GM21723 (cell line): ENCODE measurements at regions not wholly inside any gene's neighbourhood (a gene's known extent, or its start where the extent isn't known, plus 50 kb on each side); places are given as distances from the start of the nearest gene placed in this dataset.

ENCODE experiments used
- ATAC-seq: cut with Tn5 transposase; IDR thresholded peaks from one replicate; pipeline ENCODE4 v1.9.1; 2021; ENCODE audit warnings: mild to moderate bottlenecking, moderate library complexity; ENCODE audit not compliant: unreplicated experiment

DNA sequence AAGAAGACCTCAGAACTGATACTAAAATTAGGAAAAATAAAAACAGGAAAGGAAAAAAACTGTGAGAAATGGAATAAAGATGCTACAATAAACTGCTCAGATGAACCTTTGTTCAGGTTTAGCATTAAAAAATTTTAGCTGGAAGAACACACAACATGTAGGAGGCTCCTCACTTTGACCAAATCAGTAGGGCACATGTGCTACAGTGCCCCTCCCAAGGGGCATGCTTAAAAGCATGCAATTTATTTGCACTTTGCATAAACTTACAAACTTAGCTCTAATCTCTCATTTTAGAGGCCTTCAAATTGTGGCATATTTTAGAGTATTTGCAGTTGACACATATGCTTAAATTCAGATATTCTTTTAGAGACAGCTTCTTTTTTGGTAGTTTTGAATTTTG is 570.2 kb downstream of the UTRN start:
- no peak for ATAC-seq

DNA sequence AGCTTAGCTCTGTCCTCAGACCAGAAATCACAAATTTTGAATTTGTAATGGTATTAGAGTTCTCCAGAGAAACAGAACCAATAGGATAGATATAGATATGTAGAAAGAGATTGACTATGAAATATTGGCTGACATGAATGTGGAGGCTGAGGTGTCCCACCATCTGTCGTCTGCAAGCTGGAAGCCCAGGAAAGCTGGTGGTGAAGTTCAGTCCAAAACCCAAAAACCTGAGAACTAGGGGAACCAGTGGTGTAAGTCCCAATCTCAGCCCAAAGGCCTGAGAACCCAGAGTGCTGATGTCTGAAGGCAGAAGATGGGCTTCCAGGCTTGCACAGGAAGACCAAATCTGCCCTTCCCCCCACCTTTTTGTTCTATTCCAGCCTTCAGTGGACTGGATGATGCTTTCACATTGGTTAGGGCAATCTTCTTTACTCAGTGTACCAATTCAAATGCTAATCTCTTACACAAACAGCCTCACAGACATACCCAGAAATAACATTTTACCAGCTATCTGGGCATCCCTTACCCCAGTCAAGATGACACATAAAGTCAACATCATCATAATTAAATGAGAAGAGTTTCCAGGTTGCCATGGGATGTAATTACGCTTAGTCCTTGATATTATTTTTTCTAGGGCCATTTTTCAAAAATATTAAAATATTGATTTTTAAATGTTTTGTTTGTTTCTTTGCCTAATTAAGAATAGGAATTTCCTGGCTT is 570.8 kb downstream of the UTRN start:
- ATAC-seq = no peak

DNA sequence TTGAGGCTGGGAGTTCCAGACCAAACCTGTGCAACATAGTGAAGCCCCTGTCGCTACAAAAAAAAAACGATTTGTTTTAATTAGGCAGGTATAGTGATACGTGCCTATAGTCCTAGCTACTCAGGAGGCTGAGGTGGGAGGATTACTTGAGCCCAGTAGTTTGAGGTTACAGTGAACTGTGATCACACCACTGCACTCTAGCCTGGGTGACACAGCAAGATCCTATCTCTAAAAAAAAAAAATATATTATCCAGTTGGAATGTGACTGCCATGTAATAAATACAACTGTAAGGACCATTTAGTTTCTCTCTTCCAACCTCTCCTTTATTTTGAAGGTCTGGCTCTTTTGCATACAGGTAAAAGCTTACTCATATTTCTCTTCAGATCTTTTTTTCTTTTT is 571.5 kb downstream of the UTRN start:
- no peak for ATAC-seq

DNA sequence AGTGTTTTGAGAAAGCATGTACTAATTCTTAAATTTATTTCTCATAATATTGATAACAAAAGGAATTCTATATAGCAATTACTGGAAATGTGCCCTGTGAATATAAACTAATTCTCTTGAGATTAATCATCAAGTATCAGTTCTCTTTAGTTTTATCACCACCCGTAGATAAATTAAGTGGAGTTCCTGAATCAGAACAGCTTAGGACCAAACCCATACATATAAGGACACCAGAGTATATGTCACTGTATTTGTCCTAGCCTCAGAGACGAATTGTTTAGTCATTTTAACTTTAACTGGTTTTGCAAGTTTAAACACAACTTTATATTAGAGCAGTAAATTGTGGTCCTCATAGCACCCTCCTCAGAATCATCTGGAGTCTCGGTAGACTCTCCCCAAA is 572.0 kb downstream of the UTRN start:
- no peak for ATAC-seq

DNA sequence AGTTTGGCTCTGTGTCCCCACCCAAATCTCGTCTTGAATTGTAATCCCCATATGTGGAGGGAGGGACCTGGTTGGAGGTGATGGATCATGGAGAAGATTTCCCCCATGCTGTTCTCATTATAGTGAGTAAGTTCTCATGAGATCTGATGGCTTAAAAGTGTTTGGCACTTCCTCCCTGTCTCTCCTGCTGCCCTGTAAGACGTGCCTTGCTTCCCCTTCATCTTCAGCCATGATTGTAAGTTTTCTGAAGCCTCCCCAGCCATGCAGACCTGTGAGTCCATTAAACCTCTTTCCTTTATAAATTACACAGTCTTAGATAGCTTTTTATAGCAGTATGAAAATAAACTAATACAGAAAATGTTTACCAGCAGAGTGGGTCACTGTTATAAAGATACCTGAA is 577.6 kb downstream of the UTRN start:
- ATAC-seq = no peak

DNA sequence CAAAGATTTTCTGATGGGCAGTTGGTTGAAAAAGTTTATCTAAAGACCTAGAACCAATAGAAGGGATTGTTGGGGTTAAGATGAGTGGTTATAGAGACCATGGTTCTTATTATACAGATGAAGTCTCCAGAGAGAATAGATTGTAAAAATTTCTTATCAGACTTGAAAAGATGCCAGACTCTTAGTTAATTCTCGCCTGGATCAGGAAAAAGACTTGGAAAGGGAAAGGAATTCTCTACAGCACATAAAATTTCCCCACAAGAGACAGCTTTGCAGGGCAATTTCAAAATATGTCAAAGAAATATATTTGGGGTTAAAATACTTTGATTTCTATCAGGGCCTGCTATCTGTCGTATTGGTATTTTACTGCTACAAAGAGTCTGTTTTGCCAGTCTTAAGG is 582.6 kb downstream of the UTRN start:
- no peak for ATAC-seq

DNA sequence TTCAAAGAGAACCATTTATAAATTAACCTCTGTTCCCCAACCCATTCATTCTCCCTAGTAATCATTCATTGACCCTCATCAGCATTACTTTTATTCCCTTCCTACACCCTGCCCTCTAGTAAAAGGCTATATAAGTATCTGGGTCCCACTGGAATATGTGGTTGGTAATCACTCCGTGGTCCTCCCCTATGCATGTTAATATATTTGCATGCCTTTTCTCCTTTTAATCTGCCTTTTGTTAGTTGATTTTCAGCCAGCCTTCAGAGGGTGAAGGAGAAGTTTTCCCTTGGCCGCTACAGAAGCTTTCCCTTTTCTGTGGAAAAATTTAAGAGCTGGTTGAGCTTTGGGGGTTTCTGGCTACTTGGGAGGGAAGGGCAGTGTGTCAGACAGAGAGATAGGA is 585.6 kb downstream of the UTRN start:
- no peak for ATAC-seq

DNA sequence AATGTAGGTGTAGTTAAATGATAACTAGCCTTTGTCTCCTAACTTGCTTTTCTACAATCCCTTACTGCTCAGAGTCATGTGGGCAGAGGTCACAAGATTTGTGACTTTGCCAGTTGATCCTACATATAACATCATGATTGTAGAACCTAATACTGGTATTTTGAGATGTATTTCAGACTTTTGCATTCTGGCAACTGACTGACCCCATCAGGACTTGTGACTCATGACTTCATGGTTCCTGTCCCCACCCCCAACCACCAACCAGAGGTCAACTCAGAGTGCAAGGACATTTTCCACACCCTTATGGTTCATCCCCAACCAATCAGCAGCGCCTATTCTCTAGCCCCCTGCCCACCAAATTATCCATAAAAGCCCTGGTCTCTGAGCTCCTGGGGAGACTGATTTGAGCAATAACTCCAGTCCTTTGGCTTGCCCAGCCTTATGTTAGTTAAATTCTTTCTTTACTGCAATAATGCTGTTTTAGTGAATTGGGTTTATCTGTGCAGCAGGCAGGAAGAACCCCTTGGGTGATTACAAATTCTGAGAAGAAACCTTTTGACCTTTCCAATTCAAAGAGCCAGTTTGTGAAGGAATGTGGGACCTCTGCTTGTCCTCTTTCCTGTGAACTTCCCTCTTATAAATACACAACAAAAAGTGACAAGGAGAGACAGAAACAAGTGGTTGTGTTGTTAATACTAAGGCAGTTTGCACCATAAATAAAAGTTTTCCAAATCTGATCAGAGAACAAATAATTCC is 588.7 kb downstream of the UTRN start:
- no peak for ATAC-seq

DNA sequence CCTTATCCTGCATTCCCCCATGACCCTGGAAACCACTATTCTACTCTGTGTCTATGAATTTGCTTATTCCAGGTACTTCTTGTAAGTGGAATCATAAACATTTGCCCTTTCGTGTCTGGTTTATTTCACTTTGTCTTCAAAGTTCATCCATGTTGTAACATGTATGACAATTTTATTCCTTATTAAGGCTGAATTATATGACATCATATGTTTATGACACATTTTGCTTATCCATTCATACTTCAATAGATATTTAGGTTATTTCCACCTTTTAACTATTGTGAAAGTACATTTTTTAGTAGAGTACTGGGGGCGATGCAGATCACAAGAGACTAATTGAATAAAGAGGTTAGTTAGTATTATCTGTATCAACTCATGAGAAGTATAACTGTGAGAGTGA is 591.6 kb downstream of the UTRN start:
- no peak for ATAC-seq

DNA sequence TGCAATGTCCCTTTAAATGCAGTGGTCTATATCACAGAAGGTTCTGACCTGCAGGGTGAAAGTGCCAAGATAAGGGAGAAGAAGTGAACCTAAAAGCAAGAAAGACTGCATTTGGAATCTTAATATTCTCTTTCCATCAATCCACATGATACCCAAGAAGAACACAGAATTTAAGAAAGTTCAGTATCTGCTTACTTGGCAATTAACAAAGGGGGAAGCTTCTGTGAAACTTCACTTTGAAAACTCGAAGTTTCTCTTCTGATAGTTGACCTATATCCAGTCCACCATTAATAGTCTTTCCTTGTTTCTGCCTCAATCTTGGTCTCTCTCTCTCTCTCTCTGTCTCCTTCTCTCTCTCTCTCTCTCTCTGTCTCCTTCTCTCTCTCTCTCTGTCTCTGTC is 592.0 kb downstream of the UTRN start:
- ATAC-seq = no peak

DNA sequence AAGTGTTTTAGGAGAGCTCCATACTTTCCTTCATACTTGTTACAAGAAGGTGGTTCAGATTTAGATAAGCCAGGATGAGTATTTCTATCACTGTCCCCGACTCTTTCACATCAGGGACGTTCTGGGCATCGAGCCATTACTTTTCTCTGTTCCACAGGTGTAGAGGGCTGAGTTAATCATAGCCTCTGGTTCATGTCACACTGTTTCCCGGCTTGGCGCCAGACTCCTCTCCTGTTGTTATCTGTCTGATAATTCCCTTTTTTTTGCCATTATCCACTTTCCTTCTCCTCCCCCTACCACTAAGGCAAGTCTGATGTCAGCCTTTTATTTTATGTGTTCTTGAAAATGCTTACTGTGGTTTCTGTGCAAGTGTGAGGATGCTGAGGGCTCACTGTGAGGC is 593.4 kb downstream of the UTRN start:
- ATAC-seq = no peak

DNA sequence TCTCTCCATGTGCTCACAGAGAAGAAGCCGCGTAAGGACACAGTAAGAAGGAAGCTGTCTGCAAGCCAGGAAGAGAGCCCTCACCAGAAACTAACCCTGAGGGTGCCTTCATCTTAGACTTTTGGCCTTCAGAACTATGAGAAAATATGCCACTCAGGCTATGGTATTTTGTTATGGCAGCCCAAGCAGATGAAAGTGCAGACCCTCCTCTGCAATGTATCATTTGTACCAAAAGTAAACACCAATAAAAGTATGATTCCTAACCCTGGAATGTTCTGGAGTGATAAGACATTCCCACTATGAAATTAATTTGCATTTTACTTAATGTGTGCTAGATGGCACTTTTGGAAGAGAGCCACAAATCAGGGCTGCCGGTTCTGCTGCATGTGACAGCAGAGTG is 594.3 kb downstream of the UTRN start:
- no peak for ATAC-seq

DNA sequence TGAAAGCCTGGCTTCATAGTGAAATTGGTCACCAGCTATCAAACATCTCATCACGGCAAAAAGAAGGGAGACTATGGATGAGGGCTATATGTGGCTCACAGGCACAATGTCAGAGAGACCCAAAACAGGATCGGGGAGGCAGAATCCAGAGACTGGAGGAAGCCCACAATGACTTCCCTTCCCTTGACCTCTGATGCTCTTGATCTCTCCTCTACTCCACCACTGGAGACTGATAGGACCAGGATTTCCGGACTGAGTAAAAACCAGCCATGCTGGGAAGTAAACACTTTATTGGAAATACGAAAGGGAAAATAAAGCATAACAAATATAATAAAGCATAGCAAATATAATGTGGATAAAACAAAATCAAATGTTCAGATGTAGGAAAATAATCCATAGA is 597.3 kb downstream of the UTRN start:
- no peak for ATAC-seq

DNA sequence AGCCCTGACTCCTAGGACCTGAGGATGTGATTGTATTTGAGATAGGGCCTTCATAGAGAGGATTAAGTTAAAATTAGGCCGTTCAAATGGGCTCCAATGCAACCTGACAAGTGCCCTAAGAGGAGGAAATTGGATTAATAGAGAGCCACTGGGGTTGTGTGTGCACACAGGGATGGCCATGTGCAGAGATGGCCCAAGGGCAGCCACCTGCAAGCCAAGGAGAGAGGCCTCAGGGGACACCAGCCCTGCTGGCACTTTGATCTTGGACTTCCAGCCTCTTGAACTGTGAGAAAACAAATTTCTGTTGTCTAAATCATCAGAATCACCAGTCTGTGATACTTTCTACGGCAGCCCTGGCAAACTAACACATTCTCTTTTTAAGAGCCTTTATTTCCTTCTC is 598.8 kb downstream of the UTRN start:
- no peak for ATAC-seq

DNA sequence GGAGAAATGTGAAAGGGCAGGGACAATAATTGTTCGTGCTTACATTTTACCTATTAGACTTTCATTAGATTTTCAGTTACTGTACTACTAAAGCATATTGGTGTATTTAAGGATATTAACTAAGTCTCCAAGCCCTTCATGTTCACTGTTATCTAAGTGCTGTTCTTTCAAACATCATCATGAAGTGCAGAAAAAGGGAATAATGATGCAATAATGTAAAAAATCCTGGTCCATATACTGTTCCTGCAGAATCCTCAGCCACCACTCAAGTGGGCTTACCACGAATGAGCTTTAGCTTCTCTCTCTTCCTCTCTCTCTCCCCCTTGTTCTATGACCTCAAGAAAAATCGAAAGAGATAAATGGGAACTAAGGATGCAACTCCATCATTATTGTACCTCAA is 600.7 kb downstream of the UTRN start:
- no peak for ATAC-seq

DNA sequence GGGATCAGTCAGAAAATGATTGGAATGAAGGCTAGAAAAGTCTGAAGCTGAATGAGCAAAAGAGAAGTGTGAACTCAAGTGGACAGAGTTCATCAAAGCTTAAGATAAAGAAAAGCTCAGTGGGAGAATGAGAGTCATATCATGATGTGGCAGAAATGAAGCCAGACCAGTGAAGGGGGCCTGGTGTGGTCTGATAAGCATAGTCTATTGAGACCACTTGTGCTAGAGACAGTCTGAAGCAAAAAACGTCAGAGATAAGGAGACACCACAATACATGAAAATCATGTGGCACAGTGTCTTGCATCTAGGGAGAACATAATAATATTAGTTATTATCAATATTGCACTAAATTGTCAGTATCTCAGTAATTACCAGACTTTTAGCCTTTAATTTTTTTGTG is 601.5 kb downstream of the UTRN start:
- ATAC-seq = no peak

DNA sequence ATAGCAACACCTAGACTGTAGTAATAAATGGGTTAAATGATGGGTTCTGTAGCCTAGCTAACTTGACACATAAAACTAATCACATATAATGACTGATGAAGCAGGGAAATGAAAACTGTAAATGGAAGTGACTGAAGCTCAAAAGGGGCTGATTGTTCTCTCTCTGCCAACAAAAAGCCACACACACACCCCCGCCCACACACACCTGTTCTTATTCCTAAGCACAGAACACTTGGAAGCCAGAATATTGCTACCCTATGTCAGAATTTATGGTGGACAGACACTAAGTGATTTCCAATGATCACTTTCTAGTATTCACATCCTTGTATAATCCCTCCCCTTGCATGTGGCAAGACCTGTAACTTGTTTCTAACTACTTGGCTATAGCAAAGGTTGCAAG is 603.5 kb downstream of the UTRN start:
- ATAC-seq = no peak

DNA sequence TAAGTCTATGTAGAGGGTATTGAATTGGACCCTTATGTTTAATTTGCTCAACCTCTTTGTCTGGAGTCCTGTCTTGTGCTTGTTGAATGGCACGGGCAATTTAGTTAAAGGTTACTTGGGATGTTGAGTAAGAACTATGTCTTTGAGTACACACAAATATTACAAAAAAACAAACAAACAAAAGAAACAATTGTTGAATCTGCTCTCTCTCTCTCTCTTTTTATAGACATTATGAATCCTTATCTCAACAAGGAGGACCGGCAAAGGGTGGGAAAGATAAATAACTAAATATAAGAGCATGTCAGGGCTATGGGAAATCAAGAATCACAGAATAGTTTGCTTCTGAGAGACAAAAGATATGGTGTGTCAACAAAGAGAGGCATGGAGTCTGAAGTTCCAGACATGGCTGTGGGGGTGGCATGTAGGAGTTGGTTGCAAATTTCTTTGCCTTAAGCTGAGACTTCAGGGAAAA is 608.6 kb downstream of the UTRN start:
- ATAC-seq = no peak

DNA sequence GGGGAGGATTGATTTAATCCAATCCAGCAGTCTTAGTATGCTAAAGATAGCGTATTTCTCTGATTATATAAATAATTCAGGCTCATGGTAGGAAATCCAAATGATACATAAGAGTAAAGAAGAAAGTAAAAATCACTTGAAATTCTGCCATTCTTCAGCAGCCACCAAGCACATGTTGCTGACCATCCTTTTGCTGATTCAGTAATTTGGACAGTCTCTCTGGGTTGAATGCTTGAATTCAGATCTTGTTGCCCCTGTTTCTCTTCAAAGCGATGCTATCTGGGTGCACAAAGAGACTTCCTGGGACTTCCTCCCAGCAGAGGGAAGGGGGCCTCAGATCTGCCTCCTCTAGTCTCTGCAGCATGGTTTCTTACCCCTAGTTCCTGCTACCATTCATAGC is 609.1 kb downstream of the UTRN start:
- ATAC-seq = no peak

DNA sequence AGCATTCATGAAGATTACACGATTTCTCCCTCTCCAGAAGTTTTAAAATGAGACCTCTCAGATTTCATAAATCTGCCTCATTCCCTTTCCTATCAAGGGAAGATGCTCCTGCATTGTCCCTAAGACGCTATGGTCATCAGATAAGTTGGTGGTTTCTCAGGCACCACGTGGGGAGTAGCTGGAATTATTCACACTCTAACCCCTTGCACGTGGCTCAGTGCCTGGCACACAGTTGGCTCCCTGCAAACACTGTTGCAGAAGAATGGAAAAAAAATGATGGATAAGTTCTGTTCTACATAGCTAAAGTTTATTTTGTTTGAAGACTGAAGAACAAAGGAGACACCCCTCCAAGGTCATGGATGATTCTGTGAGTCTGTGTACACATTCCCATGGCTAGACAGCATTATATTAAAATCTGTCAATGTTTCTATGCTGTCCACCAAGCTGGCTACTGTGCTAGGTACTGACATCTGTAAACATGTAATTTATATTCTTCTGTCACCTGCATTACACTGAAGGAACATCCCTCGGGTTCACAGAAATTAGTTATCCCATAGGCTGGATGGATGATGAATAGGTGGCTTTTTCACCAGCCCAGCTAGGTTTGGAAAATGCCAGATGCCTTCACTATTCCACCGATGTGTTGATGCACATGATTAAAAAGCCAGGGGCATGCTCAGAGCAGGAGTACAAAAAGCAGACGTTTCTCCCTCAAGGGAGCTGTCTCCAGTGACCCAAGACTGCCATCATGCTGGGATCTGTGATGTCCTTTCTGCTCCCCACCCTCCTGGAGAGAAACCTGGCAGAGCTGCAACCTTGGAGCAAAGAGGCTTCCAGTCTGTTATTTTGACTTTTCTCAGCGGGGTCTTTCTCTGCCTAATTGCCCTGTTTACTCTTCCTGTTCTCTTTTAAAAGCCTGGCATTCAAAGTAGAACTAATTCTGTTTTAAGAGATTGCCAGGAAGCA is 610.5 kb downstream of the UTRN start:
- ATAC-seq = no peak

DNA sequence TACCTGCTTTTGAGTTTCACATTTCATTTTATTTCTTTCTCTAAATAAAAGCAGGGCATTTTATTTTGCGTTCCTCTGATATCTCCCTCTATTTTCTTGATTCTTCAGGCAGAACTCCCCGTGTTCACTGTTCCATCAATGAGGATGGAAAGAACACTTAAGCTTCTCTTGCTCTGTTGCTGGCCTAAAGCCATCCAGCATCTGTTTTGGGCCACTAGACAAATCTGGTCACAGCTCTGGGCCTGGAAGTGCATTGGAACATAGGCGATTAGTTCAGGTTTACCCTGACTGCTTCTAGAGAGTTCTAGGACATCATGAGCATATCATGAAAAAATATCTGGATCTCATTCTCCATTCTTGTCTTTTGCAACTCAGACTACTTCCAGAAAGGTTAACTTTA is 611.2 kb downstream of the UTRN start:
- ATAC-seq = no peak

DNA sequence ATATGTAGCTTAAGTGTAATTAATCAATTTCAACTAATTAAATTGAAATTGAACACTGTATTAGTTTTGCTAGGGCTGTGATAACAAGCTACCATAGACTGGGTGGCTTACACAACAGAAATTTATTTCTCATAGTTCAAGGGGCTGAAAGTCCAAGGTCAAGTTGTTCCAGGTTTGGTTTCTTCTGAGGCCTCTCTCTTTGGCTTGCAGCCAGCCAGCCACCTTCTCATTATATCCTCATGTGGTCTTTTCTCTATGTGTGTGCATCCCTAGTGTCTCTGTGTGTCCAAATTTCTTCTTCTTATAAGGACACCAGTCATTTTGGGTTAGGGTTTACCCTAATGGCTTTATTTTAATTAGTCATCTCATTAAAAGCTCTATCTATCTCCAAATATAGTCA is 611.7 kb downstream of the UTRN start:
- no peak for ATAC-seq
